Hepatocyte (in vitro differentiated cells): ENCODE measurements at regions not wholly inside any gene's neighbourhood (a gene's known extent, or its start where the extent isn't known, plus 50 kb on each side); places are given as distances from the start of the nearest gene placed in this dataset.

Experiments
- DNase-seq: peaks from one replicate; pipeline ENCODE4 v3.0.0-alpha.2; 2016; ENCODE audit warnings: low spot score
- H2AFZ ChIP-seq: fragments of 200-600 bp; sonication (generic); 2 replicates; pipeline ENCODE4 v1.6.0; 2016; ENCODE audit warnings: antibody characterized with exemption, mild to moderate bottlenecking
- H3K27ac ChIP-seq: fragments of 200-600 bp; sonication (generic); 2 replicates; pipeline ENCODE4 v1.5.1; 2016; ENCODE audit warnings: mild to moderate bottlenecking
- H3K27me3 ChIP-seq: fragments of 200-600 bp; sonication (generic); 2 replicates; pipeline ENCODE4 v1.6.1; 2016
- H3K36me3 ChIP-seq: fragments of 200-600 bp; sonication (generic); replicated peaks from 2 replicates; pipeline ENCODE4 v1.5.1; 2016; ENCODE audit warnings: low read depth; ENCODE audit not compliant: insufficient read depth
- H3K4me1 ChIP-seq: fragments of 200-600 bp; sonication (generic); 2 replicates; pipeline ENCODE4 v1.5.1; 2016; ENCODE audit warnings: mild to moderate bottlenecking, moderate library complexity; ENCODE audit not compliant: insufficient read depth
- H3K4me2 ChIP-seq: fragments of 200-600 bp; sonication (generic); 2 replicates; pipeline ENCODE4 v1.6.0; 2016
- H3K4me3 ChIP-seq: fragments of 200-600 bp; sonication (generic); 2 replicates; pipeline ENCODE4 v1.5.1; 2016; ENCODE audit warnings: mild to moderate bottlenecking
- H3K79me2 ChIP-seq: fragments of 200-600 bp; sonication (generic); 2 replicates; pipeline ENCODE4 v1.6.0; 2017; ENCODE audit warnings: mild to moderate bottlenecking
- H3K9me2 ChIP-seq: fragments of 200-600 bp; sonication (generic); replicated peaks from 2 replicates; pipeline ENCODE4 v1.6.0; 2017; ENCODE audit warnings: mild to moderate bottlenecking; ENCODE audit not compliant: insufficient read depth
- H3K9me3 ChIP-seq: fragments of 200-600 bp; sonication (generic); 2 replicates; pipeline ENCODE4 v1.5.1; 2016; ENCODE audit warnings: low read depth, mild to moderate bottlenecking
- H4K20me1 ChIP-seq: fragments of 200-600 bp; sonication (generic); 2 replicates; pipeline ENCODE4 v1.6.0; 2016; ENCODE audit warnings: mild to moderate bottlenecking; ENCODE audit not compliant: insufficient read depth, poor library complexity, severe bottlenecking
- EZH2 ChIP-seq: fragments of 200-600 bp; sonication (generic); IDR thresholded peaks from 2 replicates; pipeline ENCODE4 v1.6.1; 2016; ENCODE audit warnings: antibody characterized with exemption, mild to moderate bottlenecking, borderline replicate concordance
- EZH2phosphoT487 ChIP-seq: fragments of 200-600 bp; sonication (generic); IDR thresholded peaks from one replicate; pipeline ENCODE4 v1.6.1; 2018; ENCODE audit warnings: antibody characterized with exemption, mild to moderate bottlenecking, low read depth, moderate library complexity; ENCODE audit not compliant: unreplicated experiment, severe bottlenecking
- WGBS: methylation state at CpG from one replicate; pipeline ENCODE4 v1.1.6; 2016; ENCODE audit warnings: low lambda C conversion rate; ENCODE audit errors: missing lambda C conversion rate; 5-methylcytosine and 5-hydroxymethylcytosine counted together
- TF ChIP-seq, protein P1 (sequence below): fragments of 200-600 bp; sonication (generic); IDR thresholded peaks from 2 replicates; pipeline ENCODE4 v1.5.1; 2016; ENCODE audit warnings: antibody characterized with exemption, mild to moderate bottlenecking; ENCODE audit not compliant: poor library complexity

DNA sequence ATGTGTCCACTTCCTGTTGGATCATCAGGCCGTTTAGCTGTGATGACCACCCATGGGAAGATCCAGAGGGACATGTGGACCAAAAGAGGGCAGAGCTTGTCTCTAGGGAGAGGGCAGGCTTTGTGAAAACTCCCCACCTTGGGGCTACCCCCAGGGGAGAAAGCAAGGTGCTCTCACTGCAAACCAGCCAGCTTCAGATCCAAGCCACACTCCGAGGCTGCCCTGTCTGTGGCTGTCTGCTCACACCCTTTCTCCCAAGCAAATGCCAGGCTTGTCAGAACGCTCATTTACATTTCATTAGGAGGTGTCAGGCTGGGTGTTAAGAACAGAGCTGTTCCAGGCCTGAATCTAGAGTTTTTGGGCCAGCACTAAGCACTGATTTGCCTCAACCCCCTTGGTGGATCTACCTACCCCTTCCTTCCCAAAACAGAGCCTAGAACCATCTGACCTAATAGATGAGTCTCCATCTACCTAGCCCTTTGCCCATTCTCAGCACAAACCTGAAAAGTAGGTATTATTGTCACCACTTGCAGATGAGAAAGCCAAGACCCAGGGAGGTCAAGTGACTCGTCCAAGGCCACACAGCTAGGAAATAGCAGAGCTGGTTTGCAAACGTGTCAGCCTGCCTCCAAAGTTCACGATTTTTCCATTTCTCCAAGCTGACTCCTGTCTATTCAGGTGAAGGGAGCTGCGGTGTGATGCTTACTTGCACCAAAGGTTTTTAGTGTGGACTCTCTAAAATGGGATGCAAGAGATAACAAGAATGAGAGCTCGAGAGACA lies 130.9 kb downstream of the EMX2 start:
- Histone ChIP-seq H3K79me2 (no peaks in the 10 kb centered on the region), H2AFZ (no peak overlapping the region), H3K27ac (no peak overlapping the region), H3K4me3 (no peak overlapping the region), H3K9me2 (no peaks in the 10 kb centered on the region), H3K4me1 (no peaks in the 10 kb centered on the region), H3K4me2 (no peak overlapping the region), H3K9me3 (no peaks in the 10 kb centered on the region), H4K20me1 (no peaks in the 10 kb centered on the region), H3K27me3 (no peaks in the 10 kb centered on the region), H3K36me3 (no peaks in the 10 kb centered on the region)
- DNase-seq = no peak
- 78% methylated on average over 8 of the region's 8 CpGs for WGBS
- TF ChIP-seq EZH2 (no peak), EZH2phosphoT487 (no peak)
- TF ChIP-seq, protein P1, sequence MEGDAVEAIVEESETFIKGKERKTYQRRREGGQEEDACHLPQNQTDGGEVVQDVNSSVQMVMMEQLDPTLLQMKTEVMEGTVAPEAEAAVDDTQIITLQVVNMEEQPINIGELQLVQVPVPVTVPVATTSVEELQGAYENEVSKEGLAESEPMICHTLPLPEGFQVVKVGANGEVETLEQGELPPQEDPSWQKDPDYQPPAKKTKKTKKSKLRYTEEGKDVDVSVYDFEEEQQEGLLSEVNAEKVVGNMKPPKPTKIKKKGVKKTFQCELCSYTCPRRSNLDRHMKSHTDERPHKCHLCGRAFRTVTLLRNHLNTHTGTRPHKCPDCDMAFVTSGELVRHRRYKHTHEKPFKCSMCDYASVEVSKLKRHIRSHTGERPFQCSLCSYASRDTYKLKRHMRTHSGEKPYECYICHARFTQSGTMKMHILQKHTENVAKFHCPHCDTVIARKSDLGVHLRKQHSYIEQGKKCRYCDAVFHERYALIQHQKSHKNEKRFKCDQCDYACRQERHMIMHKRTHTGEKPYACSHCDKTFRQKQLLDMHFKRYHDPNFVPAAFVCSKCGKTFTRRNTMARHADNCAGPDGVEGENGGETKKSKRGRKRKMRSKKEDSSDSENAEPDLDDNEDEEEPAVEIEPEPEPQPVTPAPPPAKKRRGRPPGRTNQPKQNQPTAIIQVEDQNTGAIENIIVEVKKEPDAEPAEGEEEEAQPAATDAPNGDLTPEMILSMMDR = no peak

DNA sequence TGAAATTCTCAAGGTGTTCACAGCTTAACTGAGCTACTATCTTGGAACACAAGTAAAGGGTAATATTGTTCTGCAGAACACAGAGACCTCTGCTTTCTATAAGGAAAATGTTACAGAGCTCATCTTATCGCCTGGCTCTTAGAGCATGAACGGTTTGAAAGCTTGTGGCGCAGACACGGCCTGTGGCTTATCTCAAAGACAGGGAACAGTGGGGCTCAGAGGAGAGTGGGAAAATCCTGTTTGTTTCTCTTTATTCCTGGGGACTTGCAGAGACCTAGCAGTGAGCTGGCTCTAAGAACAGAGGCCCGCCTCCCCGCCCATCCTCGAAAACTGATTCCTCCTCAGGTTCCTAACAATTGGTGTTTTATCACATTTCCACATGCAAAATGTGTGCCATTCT lies 131.7 kb downstream of the EMX2 start:
- no peaks in the 10 kb centered on the region for H3K36me3 ChIP-seq
- H2AFZ ChIP-seq = no peak overlapping the region
- H4K20me1 ChIP-seq = no peaks in the 10 kb centered on the region
- 67% methylated on average over 7 of the region's 7 CpGs for WGBS
- TF ChIP-seq EZH2phosphoT487 (no peak), EZH2 (no peak)
- TF ChIP-seq, protein P1 = no peak
- DNase-seq = no peak
- no peaks in the 10 kb centered on the region for H3K79me2 ChIP-seq
- no peaks in the 10 kb centered on the region for H3K27me3 ChIP-seq
- no peaks in the 10 kb centered on the region for H3K4me1 ChIP-seq
- no peaks in the 10 kb centered on the region for H3K9me3 ChIP-seq
- no peak overlapping the region for H3K27ac ChIP-seq
- no peak overlapping the region for H3K4me2 ChIP-seq
- no peak overlapping the region for H3K4me3 ChIP-seq
- H3K9me2 ChIP-seq = no peaks in the 10 kb centered on the region

DNA sequence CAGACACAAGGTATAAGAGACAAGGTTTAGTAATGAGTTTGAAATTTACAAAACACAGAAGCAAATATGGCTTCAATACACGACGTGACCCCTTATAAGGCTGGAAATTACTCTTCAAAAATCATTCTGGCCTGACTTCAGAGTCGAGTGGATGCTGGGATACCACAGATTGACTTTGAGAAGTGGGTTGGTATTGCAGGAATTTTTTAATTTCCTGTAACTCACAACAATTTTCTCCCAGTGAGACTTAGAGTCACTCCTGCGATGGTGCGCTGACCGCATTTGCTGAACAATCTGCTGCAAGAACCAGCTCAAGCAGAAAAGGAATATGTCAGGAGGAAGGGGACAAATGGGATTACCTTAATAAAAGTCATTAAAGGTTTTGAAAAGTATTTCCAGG lies 132.1 kb downstream of the EMX2 start:
- no peaks in the 10 kb centered on the region for H4K20me1 ChIP-seq
- no peak overlapping the region for H3K4me2 ChIP-seq
- no peak overlapping the region for H2AFZ ChIP-seq
- H3K4me1 ChIP-seq = no peaks in the 10 kb centered on the region
- H3K36me3 ChIP-seq = no peaks in the 10 kb centered on the region
- no peaks in the 10 kb centered on the region for H3K9me3 ChIP-seq
- H3K4me3 ChIP-seq = no peak overlapping the region
- H3K27me3 ChIP-seq = no peaks in the 10 kb centered on the region
- TF ChIP-seq EZH2phosphoT487 (no peak), EZH2 (no peak)
- TF ChIP-seq, protein P1 = no peak
- H3K9me2 ChIP-seq = no peaks in the 10 kb centered on the region
- H3K27ac ChIP-seq = no peak overlapping the region
- H3K79me2 ChIP-seq = no peaks in the 10 kb centered on the region
- no peak for DNase-seq
- WGBS = 92% methylated on average over 6 of the region's 6 CpGs
